Activated T-helper 17 cell treated with anti-CD3 and anti-CD28 coated beads, Interleukin-2, amount 50 U/mL, for 72 hours (primary cell): ENCODE measurements at regions not wholly inside any gene's neighbourhood (a gene's known extent, or its start where the extent isn't known, plus 50 kb on each side); places are given as distances from the start of the nearest gene placed in this dataset.

Experiments
- ATAC-seq: fragments of 150-1000 bp; cut with Tn5 transposase; replicated peaks from 2 replicates; pipeline ENCODE4 v1.10.0; 2021; ENCODE audit warnings: mild to moderate bottlenecking, moderate library complexity
- H3K27ac Mint-ChIP-seq: one replicate; pipeline ENCODE4 v1.8.0; 2022; ENCODE audit warnings: mixed read lengths
- H3K27me3 Mint-ChIP-seq: one replicate; pipeline ENCODE4 v1.8.0; 2022; ENCODE audit warnings: mixed read lengths
- H3K36me3 Mint-ChIP-seq: one replicate; pipeline ENCODE4 v1.8.0; 2022; ENCODE audit warnings: low read depth, mild to moderate bottlenecking, mixed read lengths
- H3K4me1 Mint-ChIP-seq: one replicate; pipeline ENCODE4 v1.8.0; 2022; ENCODE audit warnings: mixed read lengths
- H3K4me3 Mint-ChIP-seq: one replicate; pipeline ENCODE4 v1.8.0; 2022; ENCODE audit warnings: mild to moderate bottlenecking, mixed read lengths
- H3K9me3 Mint-ChIP-seq: one replicate; pipeline ENCODE4 v1.8.0; 2022; ENCODE audit warnings: mixed read lengths

DNA sequence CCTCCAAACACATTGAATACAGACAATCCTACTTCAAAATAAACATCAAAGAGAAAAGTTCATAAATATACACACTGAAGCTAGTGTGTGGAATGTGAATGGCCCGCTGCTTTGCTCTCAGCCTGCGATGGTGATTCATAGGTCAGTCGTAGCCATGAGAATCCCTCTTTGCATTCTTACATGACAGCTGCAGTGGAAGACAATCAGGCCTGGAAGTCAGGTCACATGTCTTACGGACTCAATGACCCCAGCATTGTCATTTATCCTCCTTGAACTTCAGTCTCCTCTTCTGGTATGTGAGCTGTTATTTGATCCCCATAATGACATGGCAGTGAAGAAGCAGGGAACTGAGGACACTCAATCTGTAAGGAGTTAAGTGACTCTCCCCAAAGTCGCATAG, 217.8 kb upstream of the EOMES start:
- ATAC-seq: no peak
- H3K36me3 Mint-ChIP-seq: no peaks in the 10 kb centered on the region
- H3K4me1 Mint-ChIP-seq: peaks cover 5% of the 10 kb centered on the region
- H3K4me3 Mint-ChIP-seq: no peak overlapping the region
- no peak overlapping the region for H3K27ac Mint-ChIP-seq
- no peaks in the 10 kb centered on the region for H3K27me3 Mint-ChIP-seq
- no peaks in the 10 kb centered on the region for H3K9me3 Mint-ChIP-seq

GRCh38 chr3:27943106-27943505, 221.0 kb upstream of the EOMES start:
- Mint-ChIP-seq H3K27ac (no peak overlapping the region), H3K4me1 (no peaks in the 10 kb centered on the region), H3K27me3 (no peaks in the 10 kb centered on the region), H3K4me3 (no peak overlapping the region), H3K36me3 (no peaks in the 10 kb centered on the region), H3K9me3 (no peaks in the 10 kb centered on the region)
- ATAC-seq: no peak

DNA sequence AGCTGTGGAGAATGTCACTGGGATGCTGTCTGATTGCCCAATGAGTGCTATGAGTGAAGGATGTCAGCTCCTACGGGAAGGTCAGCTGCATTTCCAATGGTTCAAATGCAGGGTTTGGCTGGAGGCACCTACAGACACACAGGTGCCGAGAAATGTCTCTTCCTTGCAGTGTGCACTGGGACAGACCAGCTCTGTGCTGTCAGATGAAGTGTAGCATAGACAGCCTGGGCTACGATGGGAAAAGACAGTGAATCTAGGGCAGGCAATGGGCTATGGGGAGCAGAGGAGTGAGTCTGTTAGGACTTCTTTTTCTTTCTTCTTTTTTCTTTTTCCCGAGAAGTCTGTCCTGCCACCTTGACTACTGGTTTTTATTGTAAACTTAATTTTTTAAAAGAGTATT, 223.1 kb upstream of the EOMES start:
- no peak overlapping the region for H3K27ac Mint-ChIP-seq

DNA sequence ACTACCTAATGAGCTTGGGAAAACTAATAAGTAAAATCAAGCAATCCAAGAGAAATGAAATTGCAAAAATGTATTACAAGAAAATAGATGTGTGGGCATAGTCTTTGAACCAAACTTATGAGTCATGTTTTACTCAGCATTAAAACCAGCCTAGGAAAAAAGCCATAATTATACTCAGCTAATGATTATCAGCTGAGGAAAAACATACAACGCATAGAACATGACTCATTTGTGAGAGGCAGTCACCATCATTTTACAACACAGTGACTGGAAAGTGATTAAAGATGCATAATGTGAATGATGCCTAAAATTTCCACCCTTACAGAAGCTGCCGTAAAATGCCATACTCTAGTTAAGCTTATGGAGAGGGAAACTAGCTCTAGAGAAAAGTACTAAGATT, 238.0 kb upstream of the EOMES start:
- Mint-ChIP-seq H3K27ac (no peak overlapping the region), H3K4me1 (no peaks in the 10 kb centered on the region), H3K4me3 (no peak overlapping the region), H3K9me3 (peaks cover 4% of the 10 kb centered on the region), H3K27me3 (no peaks in the 10 kb centered on the region), H3K36me3 (no peaks in the 10 kb centered on the region)
- peak; percentile 64 for ATAC-seq

More for the DNA sequence above, 223.1 kb upstream of the EOMES start:
- Mint-ChIP-seq H3K4me3 (no peak overlapping the region), H3K9me3 (peaks cover 6% of the 10 kb centered on the region), H3K4me1 (no peaks in the 10 kb centered on the region), H3K36me3 (no peaks in the 10 kb centered on the region), H3K27me3 (peaks cover 3% of the 10 kb centered on the region)
- no peak for ATAC-seq

GRCh38 chr3:27963519-27963918, 241.4 kb upstream of the EOMES start:
- ATAC-seq: peak; percentile 90
- Mint-ChIP-seq H3K4me1 (no peaks in the 10 kb centered on the region), H3K9me3 (no peaks in the 10 kb centered on the region), H3K36me3 (no peaks in the 10 kb centered on the region), H3K4me3 (no peak overlapping the region), H3K27me3 (no peaks in the 10 kb centered on the region), H3K27ac (no peak overlapping the region)

DNA sequence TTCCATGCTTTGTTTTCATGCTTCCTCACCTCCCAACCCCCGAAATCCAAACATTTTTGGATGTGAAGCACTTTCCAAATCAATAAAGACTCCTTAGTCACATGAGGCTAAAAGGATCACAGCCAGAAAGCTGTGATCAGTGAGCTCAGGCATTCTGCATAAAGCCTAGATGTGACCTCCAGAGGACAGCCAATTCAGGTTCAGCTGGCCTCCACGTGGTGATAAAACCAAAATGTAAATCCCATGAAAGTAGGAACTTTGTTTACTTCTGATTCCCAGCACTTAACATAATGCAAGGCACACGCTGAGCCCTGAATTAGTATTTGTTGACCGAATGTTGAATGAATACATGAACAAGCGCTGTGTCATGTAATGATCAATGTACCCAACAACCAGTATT, 249.5 kb upstream of the EOMES start:
- H3K4me1 Mint-ChIP-seq: no peaks in the 10 kb centered on the region
- peaks cover 4% of the 10 kb centered on the region for H3K9me3 Mint-ChIP-seq
- no peak overlapping the region for H3K4me3 Mint-ChIP-seq
- H3K27ac Mint-ChIP-seq: no peak overlapping the region
- no peaks in the 10 kb centered on the region for H3K36me3 Mint-ChIP-seq
- ATAC-seq: no peak
- peaks cover 8% of the 10 kb centered on the region for H3K27me3 Mint-ChIP-seq

- H3K27me3 Mint-ChIP-seq: no peaks in the 10 kb centered on the region
- no peak for ATAC-seq
- H3K27ac Mint-ChIP-seq: no peak overlapping the region
These were observed 254.8 kb upstream of the EOMES start for GRCh38 chr3:27976933-27977332.

DNA sequence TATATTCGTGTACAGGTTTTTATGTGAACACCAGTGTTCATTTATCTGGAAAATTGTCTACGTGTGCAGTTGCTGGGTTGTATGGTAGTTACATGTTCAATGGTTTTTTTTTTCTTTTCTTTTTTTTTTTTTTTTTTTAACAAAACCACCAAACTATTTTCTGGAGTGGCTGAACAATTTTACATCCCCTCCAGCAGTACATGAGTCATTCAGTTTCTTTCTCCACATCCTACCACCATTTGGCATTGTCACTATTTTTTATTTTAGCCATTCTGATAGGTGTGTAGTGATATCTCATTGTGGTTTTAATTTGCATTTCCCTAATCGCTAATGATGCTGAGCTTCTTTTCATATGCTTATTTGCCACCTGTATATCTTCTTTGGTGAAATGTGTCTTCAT, 256.3 kb upstream of the EOMES start:
- Mint-ChIP-seq H3K4me1 (no peaks in the 10 kb centered on the region), H3K4me3 (no peak overlapping the region), H3K9me3 (peaks cover 4% of the 10 kb centered on the region), H3K27ac (no peak overlapping the region), H3K27me3 (no peaks in the 10 kb centered on the region), H3K36me3 (no peaks in the 10 kb centered on the region)
- no peak for ATAC-seq

More at GRCh38 chr3:27976933-27977332, 254.8 kb upstream of the EOMES start:
- Mint-ChIP-seq H3K9me3 (peaks cover 2% of the 10 kb centered on the region), H3K36me3 (no peaks in the 10 kb centered on the region), H3K4me3 (no peak overlapping the region), H3K4me1 (no peaks in the 10 kb centered on the region)

- H3K4me3 Mint-ChIP-seq: no peak overlapping the region
- peaks cover 4% of the 10 kb centered on the region for H3K9me3 Mint-ChIP-seq
- no peaks in the 10 kb centered on the region for H3K27me3 Mint-ChIP-seq
- no peaks in the 10 kb centered on the region for H3K36me3 Mint-ChIP-seq
- H3K4me1 Mint-ChIP-seq: no peaks in the 10 kb centered on the region
- no peak for ATAC-seq
- no peak overlapping the region for H3K27ac Mint-ChIP-seq
These were observed 255.9 kb upstream of the CMC1 start for GRCh38 chr3:27985369-27986035.

GRCh38 chr3:27986234-27986879, 255.1 kb upstream of the CMC1 start:
- Mint-ChIP-seq H3K27ac (no peak overlapping the region), H3K4me1 (no peaks in the 10 kb centered on the region)
- no peak for ATAC-seq

DNA sequence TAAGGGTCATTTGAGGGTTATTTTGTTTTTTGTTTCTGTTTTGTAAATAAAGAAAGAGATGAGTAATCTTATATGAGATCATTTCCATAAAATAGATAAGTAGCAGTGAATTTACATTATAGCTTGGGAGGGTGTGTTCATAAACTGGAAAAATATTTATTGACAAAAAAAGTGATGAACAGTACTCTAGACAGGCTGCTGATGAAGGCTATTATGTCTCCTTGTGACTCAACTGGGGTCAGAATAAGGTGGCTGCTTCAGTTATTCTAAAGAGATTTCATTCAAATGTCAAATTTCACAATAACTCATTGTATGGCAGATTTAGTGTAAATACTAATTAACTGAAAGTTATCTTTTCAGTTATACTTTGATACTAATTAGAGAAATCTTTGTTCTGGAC, 251.1 kb upstream of the CMC1 start:
- Mint-ChIP-seq H3K27me3 (no peaks in the 10 kb centered on the region), H3K4me3 (no peak overlapping the region), H3K9me3 (peaks cover 3% of the 10 kb centered on the region), H3K4me1 (no peaks in the 10 kb centered on the region), H3K36me3 (no peaks in the 10 kb centered on the region), H3K27ac (no peak overlapping the region)
- no peak for ATAC-seq

More at GRCh38 chr3:27986234-27986879, 255.1 kb upstream of the CMC1 start:
- Mint-ChIP-seq H3K4me3 (no peak overlapping the region), H3K9me3 (peaks cover 4% of the 10 kb centered on the region), H3K27me3 (no peaks in the 10 kb centered on the region), H3K36me3 (no peaks in the 10 kb centered on the region)

DNA sequence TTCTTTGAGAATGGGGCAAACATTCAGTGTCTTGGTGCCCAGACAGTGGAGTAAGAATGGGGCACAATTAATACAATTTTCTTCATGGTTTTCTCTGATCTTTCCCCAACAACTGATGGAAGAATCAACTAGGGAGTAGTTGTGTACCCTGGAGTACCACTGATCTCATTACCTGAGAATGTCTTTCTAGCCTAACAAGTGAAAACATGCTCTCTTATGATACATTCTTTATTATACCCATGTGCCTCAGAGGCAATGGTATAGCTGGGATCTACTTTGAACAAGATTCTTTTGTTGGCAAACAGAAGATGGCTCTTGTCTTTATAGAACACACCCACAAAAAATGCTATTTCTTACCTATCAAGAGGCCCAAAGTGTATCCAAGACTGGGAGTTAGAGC, 250.6 kb upstream of the CMC1 start:
- no peak for ATAC-seq
- H3K4me1 Mint-ChIP-seq: no peaks in the 10 kb centered on the region
- H3K9me3 Mint-ChIP-seq: peaks cover 3% of the 10 kb centered on the region
- no peak overlapping the region for H3K4me3 Mint-ChIP-seq
- H3K36me3 Mint-ChIP-seq: no peaks in the 10 kb centered on the region
- no peaks in the 10 kb centered on the region for H3K27me3 Mint-ChIP-seq
- no peak overlapping the region for H3K27ac Mint-ChIP-seq

DNA sequence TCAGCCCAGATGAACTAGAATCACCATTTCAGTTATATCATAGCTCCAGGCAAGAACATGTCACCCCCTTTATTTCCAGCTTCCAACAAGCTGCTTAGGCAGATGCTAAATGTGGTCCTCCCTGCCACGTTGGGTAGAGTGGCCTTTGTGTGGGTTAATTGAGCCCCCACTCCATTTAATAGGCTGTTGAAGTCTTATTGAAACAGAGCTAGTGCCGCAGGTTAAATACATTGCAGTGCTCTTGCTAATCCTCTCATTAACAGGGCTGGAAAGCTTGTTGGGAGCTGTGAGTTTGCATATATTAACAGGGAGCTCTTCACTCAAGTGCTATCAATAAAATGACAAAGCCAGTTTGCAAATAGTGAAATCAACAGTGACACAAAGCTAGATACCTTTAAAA, 248.4 kb upstream of the CMC1 start:
- no peaks in the 10 kb centered on the region for H3K27me3 Mint-ChIP-seq
- H3K9me3 Mint-ChIP-seq: peaks cover 3% of the 10 kb centered on the region
- H3K36me3 Mint-ChIP-seq: no peaks in the 10 kb centered on the region
- no peaks in the 10 kb centered on the region for H3K4me1 Mint-ChIP-seq
- no peak overlapping the region for H3K4me3 Mint-ChIP-seq
- H3K27ac Mint-ChIP-seq: no peak overlapping the region
- no peak for ATAC-seq

- Mint-ChIP-seq H3K4me3 (no peak overlapping the region), H3K27ac (no peak overlapping the region), H3K27me3 (peaks cover 2% of the 10 kb centered on the region), H3K4me1 (no peaks in the 10 kb centered on the region), H3K36me3 (no peaks in the 10 kb centered on the region), H3K9me3 (peaks cover 10% of the 10 kb centered on the region)
- no peak for ATAC-seq
These were observed 240.8 kb upstream of the CMC1 start for GRCh38 chr3:28000608-28001007.

DNA sequence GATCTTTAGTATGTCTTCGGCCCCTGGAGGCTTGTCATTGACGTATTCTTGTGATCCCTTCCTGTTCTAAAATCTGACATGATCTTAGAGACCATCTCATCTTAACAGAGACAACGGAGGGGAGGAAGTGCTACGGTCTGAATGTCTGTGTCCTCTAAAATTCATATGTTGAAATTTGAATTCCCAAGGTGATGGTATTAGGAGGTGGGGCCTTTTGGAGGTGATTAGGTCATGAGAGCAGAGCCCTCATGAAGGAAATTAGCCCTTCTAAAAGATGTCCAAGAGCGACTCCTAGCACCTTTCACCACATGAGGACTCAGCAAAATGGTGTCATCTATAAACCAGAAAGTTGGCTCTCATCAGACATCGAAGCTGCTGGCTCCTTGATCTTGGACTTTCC, 233.2 kb upstream of the CMC1 start:
- no peak overlapping the region for H3K4me3 Mint-ChIP-seq
- no peaks in the 10 kb centered on the region for H3K9me3 Mint-ChIP-seq
- H3K36me3 Mint-ChIP-seq: no peaks in the 10 kb centered on the region
- no peaks in the 10 kb centered on the region for H3K27me3 Mint-ChIP-seq
- no peak for ATAC-seq
- no peaks in the 10 kb centered on the region for H3K4me1 Mint-ChIP-seq
- no peak overlapping the region for H3K27ac Mint-ChIP-seq
